ENCODE measurements at regions not wholly inside any gene's neighbourhood (a gene's known extent, or its start where the extent isn't known, plus 50 kb on each side); places are given as distances from the start of the nearest gene placed in this dataset.

- ATAC-seq (replicated peaks; ENCODE audit: extremely low read depth, poor library complexity, severe bottlenecking), result no peak
- no peaks in the 10 kb centered on the region for H3K4me1 Mint-ChIP-seq
These were observed 416.8 kb downstream of the SLC16A7 start for GRCh38 chr12:60012659-60013058.

GRCh38 chr12:60014436-60014835 is 418.6 kb downstream of the SLC16A7 start:
- H3K9me3 Mint-ChIP-seq, result peaks cover 18% of the 10 kb centered on the region
- ATAC-seq (replicated peaks; ENCODE audit: extremely low read depth, poor library complexity, severe bottlenecking) (no peak), DNase-seq (ENCODE audit: low spot score in 2 of 2) (no peak)
- no peak overlapping the region for H3K4me3 Mint-ChIP-seq
- no peak overlapping the region for H3K27ac Mint-ChIP-seq (ENCODE audit: low read depth)
- no peaks in the 10 kb centered on the region for H3K27me3 Mint-ChIP-seq
- H3K4me1 Mint-ChIP-seq, result no peaks in the 10 kb centered on the region
- H3K36me3 Mint-ChIP-seq (ENCODE audit: insufficient read depth), result no peaks in the 10 kb centered on the region

More at GRCh38 chr12:60012659-60013058, 416.8 kb downstream of the SLC16A7 start:
- Mint-ChIP-seq H3K27ac (ENCODE audit: low read depth) (no peak overlapping the region), H3K4me3 (no peak overlapping the region), H3K9me3 (peaks cover 12% of the 10 kb centered on the region), H3K36me3 (ENCODE audit: insufficient read depth) (no peaks in the 10 kb centered on the region), H3K27me3 (no peaks in the 10 kb centered on the region)
- DNase-seq (ENCODE audit: low spot score in 2 of 2), result no peak

GRCh38 chr12:60020068-60020467 is 424.2 kb downstream of the SLC16A7 start:
- H3K27ac Mint-ChIP-seq (ENCODE audit: low read depth), result no peak overlapping the region
- ATAC-seq (replicated peaks; ENCODE audit: extremely low read depth, poor library complexity, severe bottlenecking), result no peak

GRCh38 chr12:60021235-60021634 is 425.4 kb downstream of the SLC16A7 start:
- H3K27me3 Mint-ChIP-seq, result no peaks in the 10 kb centered on the region
- no peak overlapping the region for H3K27ac Mint-ChIP-seq (ENCODE audit: low read depth)
- no peak overlapping the region for H3K4me3 Mint-ChIP-seq
- ATAC-seq (replicated peaks; ENCODE audit: extremely low read depth, poor library complexity, severe bottlenecking) (no peak), DNase-seq (ENCODE audit: low spot score in 2 of 2) (no peak)
- peaks cover 22% of the 10 kb centered on the region for H3K9me3 Mint-ChIP-seq
- H3K36me3 Mint-ChIP-seq (ENCODE audit: insufficient read depth), result no peaks in the 10 kb centered on the region
- H3K4me1 Mint-ChIP-seq, result no peaks in the 10 kb centered on the region

More at GRCh38 chr12:60020068-60020467, 424.2 kb downstream of the SLC16A7 start:
- H3K4me1 Mint-ChIP-seq, result no peaks in the 10 kb centered on the region
- no peaks in the 10 kb centered on the region for H3K36me3 Mint-ChIP-seq (ENCODE audit: insufficient read depth)
- DNase-seq (ENCODE audit: low spot score in 2 of 2), result no peak
- H3K27me3 Mint-ChIP-seq, result no peaks in the 10 kb centered on the region
- no peak overlapping the region for H3K4me3 Mint-ChIP-seq
- H3K9me3 Mint-ChIP-seq, result peaks cover 14% of the 10 kb centered on the region

GRCh38 chr12:60027266-60027665 is 431.4 kb downstream of the SLC16A7 start:
- Mint-ChIP-seq H3K27me3 (no peaks in the 10 kb centered on the region), H3K36me3 (ENCODE audit: insufficient read depth) (no peaks in the 10 kb centered on the region), H3K4me3 (no peak overlapping the region), H3K4me1 (no peaks in the 10 kb centered on the region), H3K27ac (ENCODE audit: low read depth) (no peak overlapping the region), H3K9me3 (peaks cover 23% of the 10 kb centered on the region)
- DNase-seq (ENCODE audit: low spot score in 2 of 2) (no peak), ATAC-seq (replicated peaks; ENCODE audit: extremely low read depth, poor library complexity, severe bottlenecking) (no peak)

- Mint-ChIP-seq H3K4me1 (no peaks in the 10 kb centered on the region), H3K9me3 (peaks cover 20% of the 10 kb centered on the region), H3K4me3 (no peak overlapping the region), H3K36me3 (ENCODE audit: insufficient read depth) (no peaks in the 10 kb centered on the region), H3K27me3 (no peaks in the 10 kb centered on the region), H3K27ac (ENCODE audit: low read depth) (no peak overlapping the region)
- DNase-seq (ENCODE audit: low spot score in 2 of 2) (no peak), ATAC-seq (replicated peaks; ENCODE audit: extremely low read depth, poor library complexity, severe bottlenecking) (no peak)
These were observed 438.3 kb downstream of the SLC16A7 start for GRCh38 chr12:60034147-60034546.

GRCh38 chr12:60035835-60036234 is 440.0 kb downstream of the SLC16A7 start:
- Mint-ChIP-seq H3K4me1 (no peaks in the 10 kb centered on the region), H3K9me3 (peaks cover 15% of the 10 kb centered on the region), H3K27ac (ENCODE audit: low read depth) (no peak overlapping the region), H3K27me3 (no peaks in the 10 kb centered on the region), H3K36me3 (ENCODE audit: insufficient read depth) (no peaks in the 10 kb centered on the region), H3K4me3 (no peak overlapping the region)
- no peak for DNase-seq (ENCODE audit: low spot score in 2 of 2)
- no peak for ATAC-seq (replicated peaks; ENCODE audit: extremely low read depth, poor library complexity, severe bottlenecking)

GRCh38 chr12:60042835-60043234 is 447.0 kb downstream of the SLC16A7 start:
- H3K27me3 Mint-ChIP-seq, result no peaks in the 10 kb centered on the region
- H3K27ac Mint-ChIP-seq (ENCODE audit: low read depth), result no peak overlapping the region
- H3K9me3 Mint-ChIP-seq, result peaks cover 12% of the 10 kb centered on the region
- H3K4me1 Mint-ChIP-seq, result no peaks in the 10 kb centered on the region
- H3K36me3 Mint-ChIP-seq (ENCODE audit: insufficient read depth), result no peaks in the 10 kb centered on the region
- no peak for DNase-seq (ENCODE audit: low spot score in 2 of 2)
- ATAC-seq (replicated peaks; ENCODE audit: extremely low read depth, poor library complexity, severe bottlenecking), result no peak
- H3K4me3 Mint-ChIP-seq, result no peak overlapping the region

- ATAC-seq (replicated peaks; ENCODE audit: extremely low read depth, poor library complexity, severe bottlenecking), result no peak
- Mint-ChIP-seq H3K4me1 (no peaks in the 10 kb centered on the region), H3K9me3 (peaks cover 12% of the 10 kb centered on the region), H3K27ac (ENCODE audit: low read depth) (no peak overlapping the region), H3K4me3 (no peak overlapping the region), H3K27me3 (no peaks in the 10 kb centered on the region), H3K36me3 (ENCODE audit: insufficient read depth) (no peaks in the 10 kb centered on the region)
- DNase-seq (ENCODE audit: low spot score in 2 of 2), result no peak
These were observed 447.4 kb downstream of the SLC16A7 start for GRCh38 chr12:60043236-60043635.

GRCh38 chr12:60052483-60052882 is 456.7 kb downstream of the SLC16A7 start:
- DNase-seq (ENCODE audit: low spot score in 2 of 2), result no peak
- Mint-ChIP-seq H3K4me1 (no peaks in the 10 kb centered on the region), H3K9me3 (peaks cover 6% of the 10 kb centered on the region), H3K27ac (ENCODE audit: low read depth) (no peak overlapping the region), H3K27me3 (no peaks in the 10 kb centered on the region), H3K4me3 (no peak overlapping the region), H3K36me3 (ENCODE audit: insufficient read depth) (no peaks in the 10 kb centered on the region)
- no peak for ATAC-seq (replicated peaks; ENCODE audit: extremely low read depth, poor library complexity, severe bottlenecking)

- no peaks in the 10 kb centered on the region for H3K36me3 Mint-ChIP-seq (ENCODE audit: insufficient read depth)
- no peak overlapping the region for H3K27ac Mint-ChIP-seq (ENCODE audit: low read depth)
- H3K27me3 Mint-ChIP-seq, result no peaks in the 10 kb centered on the region
- no peak for ATAC-seq (replicated peaks; ENCODE audit: extremely low read depth, poor library complexity, severe bottlenecking)
- H3K9me3 Mint-ChIP-seq, result peaks cover 20% of the 10 kb centered on the region
- DNase-seq (ENCODE audit: low spot score in 2 of 2), result no peak
- no peaks in the 10 kb centered on the region for H3K4me1 Mint-ChIP-seq
- H3K4me3 Mint-ChIP-seq, result no peak overlapping the region
These were observed 463.4 kb downstream of the SLC16A7 start for GRCh38 chr12:60059180-60059579.

- H3K4me1 Mint-ChIP-seq, result no peaks in the 10 kb centered on the region
- DNase-seq (ENCODE audit: low spot score in 2 of 2), result no peak
- no peaks in the 10 kb centered on the region for H3K27me3 Mint-ChIP-seq
- H3K36me3 Mint-ChIP-seq (ENCODE audit: insufficient read depth), result no peaks in the 10 kb centered on the region
- no peak overlapping the region for H3K27ac Mint-ChIP-seq (ENCODE audit: low read depth)
- H3K9me3 Mint-ChIP-seq, result peaks cover 11% of the 10 kb centered on the region
- no peak for ATAC-seq (replicated peaks; ENCODE audit: extremely low read depth, poor library complexity, severe bottlenecking)
- H3K4me3 Mint-ChIP-seq, result no peak overlapping the region
These were observed 470.8 kb downstream of the SLC16A7 start for GRCh38 chr12:60066655-60067054.

- Mint-ChIP-seq H3K27me3 (no peaks in the 10 kb centered on the region), H3K9me3 (peaks cover 16% of the 10 kb centered on the region), H3K27ac (ENCODE audit: low read depth) (no peak overlapping the region), H3K36me3 (ENCODE audit: insufficient read depth) (no peaks in the 10 kb centered on the region), H3K4me3 (no peak overlapping the region), H3K4me1 (no peaks in the 10 kb centered on the region)
- ATAC-seq (replicated peaks; ENCODE audit: extremely low read depth, poor library complexity, severe bottlenecking) (no peak), DNase-seq (ENCODE audit: low spot score in 2 of 2) (no peak)
These were observed 474.7 kb downstream of the SLC16A7 start for GRCh38 chr12:60070552-60070951.

GRCh38 chr12:60071759-60072191 is 475.9 kb downstream of the SLC16A7 start:
- no peaks in the 10 kb centered on the region for H3K36me3 Mint-ChIP-seq (ENCODE audit: insufficient read depth)
- no peak for ATAC-seq (replicated peaks; ENCODE audit: extremely low read depth, poor library complexity, severe bottlenecking)
- DNase-seq (ENCODE audit: low spot score in 2 of 2), result no peak
- peaks cover 11% of the 10 kb centered on the region for H3K9me3 Mint-ChIP-seq
- no peak overlapping the region for H3K4me3 Mint-ChIP-seq
- H3K27me3 Mint-ChIP-seq, result no peaks in the 10 kb centered on the region
- no peaks in the 10 kb centered on the region for H3K4me1 Mint-ChIP-seq
- H3K27ac Mint-ChIP-seq (ENCODE audit: low read depth), result no peak overlapping the region

Measured in central memory CD8-positive, alpha-beta T cell (primary cell).